MM.1S (cell line): ENCODE measurements at regions not wholly inside any gene's neighbourhood (a gene's known extent, or its start where the extent isn't known, plus 50 kb on each side); places are given as distances from the start of the nearest gene placed in this dataset.

Source experiments
- DNase-seq: peaks from one replicate; pipeline ENCODE4 v3.0.0-alpha.2; 2015
- H2AFZ ChIP-seq: fragments of 300-600 bp; sonication (generic); 2 replicates; pipeline ENCODE4 v1.6.0; 2016; ENCODE audit warnings: antibody characterized with exemption, low read length
- H3F3A ChIP-seq: fragments of 300-600 bp; sonication (generic); 2 replicates; pipeline ENCODE4 v1.6.1; 2016; ENCODE audit warnings: mild to moderate bottlenecking, antibody characterized with exemption, low read length, moderate library complexity, mixed read lengths; ENCODE audit not compliant: insufficient read depth
- H3K27ac ChIP-seq: fragments of 300-600 bp; sonication (generic); 2 replicates; pipeline ENCODE4 v1.5.1; 2016; ENCODE audit warnings: mild to moderate bottlenecking, low read length
- H3K27me3 ChIP-seq: fragments of 300-600 bp; sonication (generic); replicated peaks from 2 replicates; pipeline ENCODE4 v1.6.0; 2016; ENCODE audit warnings: low read length; ENCODE audit not compliant: insufficient read depth
- H3K36me3 ChIP-seq: fragments of 300-600 bp; sonication (generic); replicated peaks from 2 replicates; pipeline ENCODE4 v1.6.1; 2016; ENCODE audit warnings: mild to moderate bottlenecking, low read length, mixed read lengths; ENCODE audit not compliant: insufficient read depth
- H3K4me1 ChIP-seq: fragments of 300-600 bp; sonication (generic); 2 replicates; pipeline ENCODE4 v1.6.1; 2016; ENCODE audit warnings: low read length, mixed read lengths
- H3K4me2 ChIP-seq: fragments of 300-600 bp; sonication (generic); 2 replicates; pipeline ENCODE4 v1.6.0; 2016; ENCODE audit warnings: low read depth, low read length
- H3K4me3 ChIP-seq: fragments of 300-600 bp; sonication (generic); 2 replicates; pipeline ENCODE4 v1.5.1; 2016; ENCODE audit warnings: low read length, mixed read lengths
- H3K79me2 ChIP-seq: fragments of 300-600 bp; sonication (generic); 2 replicates; pipeline ENCODE4 v1.6.1; 2016; ENCODE audit warnings: mixed run types, low read length, mixed read lengths
- H3K9ac ChIP-seq: fragments of 300-600 bp; sonication (generic); 2 replicates; pipeline ENCODE4 v1.6.1; 2016; ENCODE audit warnings: low read length, mixed read lengths
- H3K9me2 ChIP-seq: fragments of 300-600 bp; sonication (generic); replicated peaks from 2 replicates; pipeline ENCODE4 v1.6.1; 2016; ENCODE audit warnings: mild to moderate bottlenecking, low read length, mixed read lengths; ENCODE audit not compliant: insufficient read depth
- H3K9me3 ChIP-seq: fragments of 300-600 bp; sonication (generic); replicated peaks from 2 replicates; pipeline ENCODE4 v1.6.1; 2016; ENCODE audit warnings: mild to moderate bottlenecking, low read length, mixed read lengths; ENCODE audit not compliant: insufficient read depth
- H4K20me1 ChIP-seq: fragments of 300-600 bp; sonication (generic); 2 replicates; pipeline ENCODE4 v1.6.1; 2016; ENCODE audit warnings: mild to moderate bottlenecking, low read length, moderate library complexity, mixed read lengths; ENCODE audit not compliant: insufficient read depth
- CTCF ChIP-seq: fragments of 300-600 bp; sonication (generic); IDR thresholded peaks from 2 replicates; pipeline ENCODE4 v1.5.1; 2016; ENCODE audit warnings: antibody characterized with exemption, low read length, mixed read lengths
- EZH2 ChIP-seq: fragments of 300-600 bp; sonication (generic); optimal IDR thresholded peaks from 2 replicates; pipeline ENCODE3; 2017; ENCODE audit warnings: low read depth, mild to moderate bottlenecking, antibody characterized with exemption, low read length, mixed read lengths
- EZH2phosphoT487 ChIP-seq: fragments of 300-600 bp; sonication (generic); IDR thresholded peaks from 2 replicates; pipeline ENCODE4 v1.6.1; 2018; ENCODE audit warnings: antibody characterized with exemption, low read length

DNA sequence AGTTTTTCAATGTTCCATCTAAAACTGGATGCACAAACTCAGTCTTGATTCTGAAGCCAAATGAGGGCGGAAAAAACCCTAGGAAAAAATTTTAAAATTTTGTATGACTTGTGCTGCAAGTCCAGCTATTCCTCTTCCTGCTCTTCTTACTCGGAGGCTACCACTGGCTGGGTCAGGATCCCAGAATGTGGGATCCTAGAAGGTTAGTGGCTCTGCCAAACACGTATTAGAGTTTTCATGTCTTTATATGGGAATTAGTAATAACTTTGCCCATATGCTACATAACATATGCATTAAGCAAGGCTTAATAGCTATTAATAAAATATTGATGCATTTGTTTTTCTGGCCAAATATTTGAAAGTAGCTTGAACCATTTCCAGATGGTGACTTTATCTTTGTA is 458.3 kb downstream of the AGTPBP1 start:
- no peak for DNase-seq
- no peak overlapping the region for H3K9ac ChIP-seq
- H3K36me3 ChIP-seq, result no peaks in the 10 kb centered on the region
- H3K79me2 ChIP-seq, result no peaks in the 10 kb centered on the region
- H3K9me3 ChIP-seq, result no peaks in the 10 kb centered on the region
- no peak overlapping the region for H3K4me3 ChIP-seq
- no peak overlapping the region for H3K4me2 ChIP-seq
- H3F3A ChIP-seq, result no peaks in the 10 kb centered on the region
- H3K27ac ChIP-seq, result no peak overlapping the region
- H3K9me2 ChIP-seq, result no peaks in the 10 kb centered on the region
- no peaks in the 10 kb centered on the region for H3K4me1 ChIP-seq
- no peak overlapping the region for H2AFZ ChIP-seq
- no peaks in the 10 kb centered on the region for H4K20me1 ChIP-seq
- TF ChIP-seq EZH2phosphoT487 (no peak), EZH2 (no peak), CTCF (no peak)
- no peaks in the 10 kb centered on the region for H3K27me3 ChIP-seq

DNA sequence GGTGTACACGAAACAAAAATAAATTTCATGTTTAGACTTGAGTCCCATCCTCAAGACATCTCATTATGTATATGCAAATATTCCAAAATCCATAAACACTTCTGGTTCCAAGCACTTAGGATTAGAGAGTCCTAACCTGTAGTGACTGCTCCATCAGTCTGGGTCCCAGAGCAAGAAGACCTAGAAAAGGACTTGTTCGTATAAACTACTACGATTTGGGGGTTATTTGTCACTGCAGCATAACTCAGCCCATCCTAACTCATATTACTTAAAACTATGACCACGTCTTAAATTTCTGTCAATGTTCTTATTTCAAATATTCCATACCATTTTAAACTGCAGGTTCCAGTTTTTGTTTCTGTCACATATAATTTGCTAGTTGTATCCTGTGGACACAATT is 463.0 kb downstream of the AGTPBP1 start:
- no peak overlapping the region for H3K9ac ChIP-seq
- no peaks in the 10 kb centered on the region for H3K9me3 ChIP-seq
- H3K79me2 ChIP-seq, result no peaks in the 10 kb centered on the region
- no peaks in the 10 kb centered on the region for H3F3A ChIP-seq
- H3K36me3 ChIP-seq, result no peaks in the 10 kb centered on the region
- no peak overlapping the region for H3K27ac ChIP-seq
- H3K9me2 ChIP-seq, result no peaks in the 10 kb centered on the region
- H2AFZ ChIP-seq, result no peak overlapping the region
- TF ChIP-seq CTCF (no peak), EZH2phosphoT487 (no peak), EZH2 (no peak)
- no peaks in the 10 kb centered on the region for H3K27me3 ChIP-seq
- no peak overlapping the region for H3K4me2 ChIP-seq
- H3K4me3 ChIP-seq, result no peak overlapping the region
- DNase-seq, result no peak
- no peaks in the 10 kb centered on the region for H3K4me1 ChIP-seq
- H4K20me1 ChIP-seq, result no peaks in the 10 kb centered on the region

- Histone ChIP-seq H3K27ac (no peak overlapping the region), H4K20me1 (no peaks in the 10 kb centered on the region), H3K9me2 (no peaks in the 10 kb centered on the region), H3K79me2 (no peaks in the 10 kb centered on the region), H2AFZ (no peak overlapping the region), H3K4me3 (no peak overlapping the region), H3K4me2 (no peak overlapping the region), H3F3A (no peaks in the 10 kb centered on the region), H3K9ac (no peak overlapping the region), H3K27me3 (no peaks in the 10 kb centered on the region), H3K4me1 (no peaks in the 10 kb centered on the region), H3K9me3 (no peaks in the 10 kb centered on the region), H3K36me3 (no peaks in the 10 kb centered on the region)
- DNase-seq, result no peak
- TF ChIP-seq EZH2 (no peak), EZH2phosphoT487 (no peak), CTCF (no peak)
These were observed 465.0 kb downstream of the AGTPBP1 start for GRCh38 chr9:85276741-85277140.
